PFSK-1 (cell line): ENCODE measurements at regions not wholly inside any gene's neighbourhood (a gene's known extent, or its start where the extent isn't known, plus 50 kb on each side); places are given as distances from the start of the nearest gene placed in this dataset.

ENCODE experiments used
- FOXP2 ChIP-seq: optimal IDR thresholded peaks from 2 replicates; pipeline ENCODE3; 2011; ENCODE audit warnings: borderline replicate concordance, control low read depth, inconsistent platforms; ENCODE audit not compliant: insufficient read depth; ENCODE audit errors: extremely low read length, extremely low read depth
- POLR2AphosphoS5 ChIP-seq: IDR thresholded peaks from 2 replicates; pipeline ENCODE4 v1.6.1; 2012; ENCODE audit warnings: low read depth, mild to moderate bottlenecking, control low read depth, low read length, moderate library complexity
- REST ChIP-seq, 2 experiments: IDR thresholded peaks; 2 replicates each; pipeline versions ENCODE4 v1.6.1 to v1.8.0; 2011 to 2012; ENCODE audit warnings: low read depth in 2 of 2, low read length in 2 of 2, control low read depth in 1 of 2, inconsistent platforms in 1 of 2, mild to moderate bottlenecking in 1 of 2, moderate library complexity in 1 of 2; ENCODE audit not compliant: insufficient read depth in 1 of 2
- SIN3A ChIP-seq: IDR thresholded peaks from 2 replicates; pipeline ENCODE4 v1.6.1; 2012; ENCODE audit warnings: mild to moderate bottlenecking, low read length, moderate library complexity, borderline replicate concordance; ENCODE audit not compliant: insufficient read depth
- TAF1 ChIP-seq: IDR thresholded peaks from 2 replicates; pipeline ENCODE4 v1.6.1; 2012; ENCODE audit warnings: low read length, control low read depth, borderline replicate concordance; ENCODE audit not compliant: insufficient read depth

- no peak for TF ChIP-seq POLR2AphosphoS5
- TF ChIP-seq REST (IDR thresholded peaks at IDR 0.05; ENCODE audit: insufficient read depth in 1 of 2, low read depth in 2 of 2, low read length in 2 of 2) = no peak
- no peak for TF ChIP-seq TAF1
- no peak for TF ChIP-seq FOXP2
- TF ChIP-seq SIN3A = no peak
Measured at GRCh38 chr4:97394653-97395052, 748.6 kb downstream of the STPG2 start.

GRCh38 chr4:97396097-97396496 lies 747.2 kb downstream of the STPG2 start:
- no peak for TF ChIP-seq REST (IDR thresholded peaks at IDR 0.05; ENCODE audit: insufficient read depth in 1 of 2, low read depth in 2 of 2, low read length in 2 of 2)
- no peak for TF ChIP-seq SIN3A
- no peak for TF ChIP-seq FOXP2
- TF ChIP-seq POLR2AphosphoS5 = no peak
- no peak for TF ChIP-seq TAF1

GRCh38 chr4:97396605-97397004 lies 746.7 kb downstream of the STPG2 start:
- TF ChIP-seq SIN3A (no peak), FOXP2 (no peak), TAF1 (no peak), POLR2AphosphoS5 (no peak), REST (IDR thresholded peaks at IDR 0.05; ENCODE audit: insufficient read depth in 1 of 2, low read depth in 2 of 2, low read length in 2 of 2) (no peak)

GRCh38 chr4:97404876-97405523 lies 738.3 kb downstream of the STPG2 start:
- no peak for TF ChIP-seq REST (IDR thresholded peaks at IDR 0.05; ENCODE audit: insufficient read depth in 1 of 2, low read depth in 2 of 2, low read length in 2 of 2)

GRCh38 chr4:97411356-97411755 lies 731.9 kb downstream of the STPG2 start:
- TF ChIP-seq SIN3A (no peak), REST (IDR thresholded peaks at IDR 0.05; ENCODE audit: insufficient read depth in 1 of 2, low read depth in 2 of 2, low read length in 2 of 2) (no peak)
